NB4 (cell line): ENCODE measurements at regions not wholly inside any gene's neighbourhood (a gene's known extent, or its start where the extent isn't known, plus 50 kb on each side); places are given as distances from the start of the nearest gene placed in this dataset.

Experiments
- MYC ChIP-seq: IDR thresholded peaks from 2 replicates; pipeline ENCODE4 v1.6.1; 2011; ENCODE audit warnings: low read depth, low read length
- POLR2A ChIP-seq: IDR thresholded peaks from 2 replicates; pipeline ENCODE4 v1.6.1; 2011; ENCODE audit warnings: mild to moderate bottlenecking; ENCODE audit not compliant: insufficient read length; ENCODE audit errors: extremely low read depth
- TF ChIP-seq, protein P1 (sequence below): IDR thresholded peaks from one replicate; pipeline ENCODE4 v1.5.1; 2012; ENCODE audit warnings: low read depth, low read length
- TF ChIP-seq, protein P2 (sequence below): IDR thresholded peaks from 2 replicates; pipeline ENCODE4 v1.6.1; 2011; ENCODE audit warnings: low read depth, low read length

DNA sequence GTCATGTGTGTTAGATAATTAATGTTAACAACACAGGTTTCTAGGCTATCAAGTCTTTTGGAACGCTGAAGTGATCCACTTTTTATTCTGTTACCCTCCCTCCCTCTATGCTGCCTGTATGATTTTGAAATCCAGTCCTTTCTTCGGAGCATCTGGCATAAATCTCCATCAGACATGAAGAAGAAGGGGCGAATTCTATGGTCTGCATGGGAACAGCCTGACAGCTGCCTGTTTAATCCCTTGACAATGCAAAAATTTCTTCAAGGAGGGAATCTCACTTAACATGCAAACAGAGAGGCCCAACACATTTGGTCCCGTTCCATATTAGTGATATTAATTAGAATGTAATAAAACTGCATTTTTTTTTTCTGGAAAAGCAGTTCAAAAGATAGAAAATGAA is 145.2 kb downstream of the VGLL3 start:
- TF ChIP-seq, protein P1, sequence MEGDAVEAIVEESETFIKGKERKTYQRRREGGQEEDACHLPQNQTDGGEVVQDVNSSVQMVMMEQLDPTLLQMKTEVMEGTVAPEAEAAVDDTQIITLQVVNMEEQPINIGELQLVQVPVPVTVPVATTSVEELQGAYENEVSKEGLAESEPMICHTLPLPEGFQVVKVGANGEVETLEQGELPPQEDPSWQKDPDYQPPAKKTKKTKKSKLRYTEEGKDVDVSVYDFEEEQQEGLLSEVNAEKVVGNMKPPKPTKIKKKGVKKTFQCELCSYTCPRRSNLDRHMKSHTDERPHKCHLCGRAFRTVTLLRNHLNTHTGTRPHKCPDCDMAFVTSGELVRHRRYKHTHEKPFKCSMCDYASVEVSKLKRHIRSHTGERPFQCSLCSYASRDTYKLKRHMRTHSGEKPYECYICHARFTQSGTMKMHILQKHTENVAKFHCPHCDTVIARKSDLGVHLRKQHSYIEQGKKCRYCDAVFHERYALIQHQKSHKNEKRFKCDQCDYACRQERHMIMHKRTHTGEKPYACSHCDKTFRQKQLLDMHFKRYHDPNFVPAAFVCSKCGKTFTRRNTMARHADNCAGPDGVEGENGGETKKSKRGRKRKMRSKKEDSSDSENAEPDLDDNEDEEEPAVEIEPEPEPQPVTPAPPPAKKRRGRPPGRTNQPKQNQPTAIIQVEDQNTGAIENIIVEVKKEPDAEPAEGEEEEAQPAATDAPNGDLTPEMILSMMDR = no peak
- no peak for TF ChIP-seq POLR2A
- TF ChIP-seq MYC = no peak
- TF ChIP-seq, protein P2, sequence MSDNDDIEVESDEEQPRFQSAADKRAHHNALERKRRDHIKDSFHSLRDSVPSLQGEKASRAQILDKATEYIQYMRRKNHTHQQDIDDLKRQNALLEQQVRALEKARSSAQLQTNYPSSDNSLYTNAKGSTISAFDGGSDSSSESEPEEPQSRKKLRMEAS = no peak
